AG04450 (cell line): ENCODE measurements at regions not wholly inside any gene's neighbourhood (a gene's known extent, or its start where the extent isn't known, plus 50 kb on each side); places are given as distances from the start of the nearest gene placed in this dataset.
"Not testable (repeated sequence)": the region's sequence is repeated elsewhere in the genome, so short reads cannot be mapped to it uniquely, and the experiment has no call there.

ENCODE experiments used
- CTCF ChIA-PET: fragments of 300-600, 350-600 bp; formaldehyde crosslinking; extraction: SDS; loops from one replicate; lab custom pipeline; 2022; ENCODE audit warnings: antibody characterized with exemption, inconsistent platforms; lab: Charles Lee
- POLR2A ChIA-PET: fragments of 350-600 bp; formaldehyde crosslinking; extraction: SDS; loops from one replicate; lab custom pipeline; 2021; ENCODE audit warnings: antibody characterized with exemption, inconsistent platforms; lab: Yijun Ruan, JAX
- DNase-seq: peaks from one replicate; pipeline ENCODE4 v3.0.0-alpha.2; 2011; ENCODE audit warnings: low read depth, low spot score
- H3K27ac ChIP-seq: one replicate; pipeline ENCODE4 v1.5.1; 2012; ENCODE audit warnings: low read depth, low read length, control low read depth
- H3K27me3 ChIP-seq: one replicate; pipeline ENCODE4 v1.6.0; 2012; ENCODE audit warnings: low read length; ENCODE audit not compliant: control insufficient read depth, insufficient read depth
- H3K4me3 ChIP-seq: 2 replicates; pipeline ENCODE4 v1.5.1; 2011; ENCODE audit warnings: mild to moderate bottlenecking, low read depth, low read length, control low read depth
- H3K9me3 ChIP-seq: 2 replicates; pipeline ENCODE4 v1.5.1; 2012; ENCODE audit warnings: low read length; ENCODE audit not compliant: control insufficient read depth, insufficient read depth
- CTCF ChIP-seq: IDR thresholded peaks from 2 replicates; pipeline ENCODE4 v1.5.1; 2011; ENCODE audit warnings: low read depth, low read length, control low read depth, inconsistent platforms

GRCh38 chr2:230601510-230601909 lies 111.1 kb upstream of the CAB39 start:
- ChIA-PET CTCF (interaction anchor here (1.0 kb wide), 1 partner anchor 534 kb away, joined by 3 read pairs; no protein-coding TSS in a partner anchor), POLR2A (no interaction called here)
- H3K27ac ChIP-seq, result no peak overlapping the region
- H3K27me3 ChIP-seq, result no peaks in the 10 kb centered on the region
- no peak for TF ChIP-seq CTCF
- H3K4me3 ChIP-seq, result no peak overlapping the region
- no peaks in the 10 kb centered on the region; the same call in 1 of the 2 replicates for H3K9me3 ChIP-seq
- no peak for DNase-seq

GRCh38 chr2:230602562-230603230 lies 109.9 kb upstream of the CAB39 start:
- Histone ChIP-seq H3K27me3 (peaks cover 2% of the 10 kb centered on the region), H3K27ac (no peak overlapping the region), H3K9me3 (no peaks in the 10 kb centered on the region; the same call in 1 of the 2 replicates), H3K4me3 (no peak overlapping the region)
- CTCF ChIA-PET, result no interaction called here
- DNase-seq, result no peak
- POLR2A ChIA-PET, result no interaction called here
- no peak for TF ChIP-seq CTCF

- CTCF ChIA-PET, H3K9me3 ChIP-seq, H3K4me3 ChIP-seq, DNase-seq, H3K27ac ChIP-seq, H3K27me3 ChIP-seq, POLR2A ChIA-PET: not testable (repeated sequence)
Measured at GRCh38 chr2:230603317-230603716, 109.3 kb upstream of the CAB39 start.

GRCh38 chr2:230604158-230604557 lies 108.5 kb upstream of the CAB39 start:
- H3K27ac ChIP-seq, CTCF ChIA-PET, POLR2A ChIA-PET, H3K27me3 ChIP-seq, H3K4me3 ChIP-seq, H3K9me3 ChIP-seq, DNase-seq: not testable (repeated sequence)

GRCh38 chr2:230614040-230614439 lies 98.6 kb upstream of the CAB39 start:
- CTCF ChIA-PET, result interaction anchor here (1.1 to 6.2 kb wide), 3 partner anchors 185 to 814 kb away, joined by 3 to 28 read pairs (median 3); no protein-coding TSS in a partner anchor
- H3K27ac ChIP-seq, result no peak overlapping the region
- DNase-seq, result no peak
- no peaks in the 10 kb centered on the region for H3K27me3 ChIP-seq
- POLR2A ChIA-PET, result no interaction called here
- no peaks in the 10 kb centered on the region for H3K9me3 ChIP-seq
- H3K4me3 ChIP-seq, result no peak overlapping the region
- no peak for TF ChIP-seq CTCF

GRCh38 chr2:230614913-230615332 lies 97.7 kb upstream of the CAB39 start:
- DNase-seq, result no peak
- POLR2A ChIA-PET, result interaction anchor here (0.6 to 0.7 kb wide), 2 partner anchors 370 to 604 kb away, joined by 3 to 8 read pairs; no protein-coding TSS in a partner anchor
- H3K9me3 ChIP-seq, result no peaks in the 10 kb centered on the region
- H3K27me3 ChIP-seq, result no peaks in the 10 kb centered on the region
- no peak overlapping the region for H3K4me3 ChIP-seq
- H3K27ac ChIP-seq, result no peak overlapping the region
- CTCF ChIA-PET, result interaction anchor here (0.7 to 6.2 kb wide), 6 partner anchors 132 to 815 kb away, joined by 3 to 28 read pairs (median 4); no protein-coding TSS in a partner anchor
- TF ChIP-seq CTCF, result no peak

GRCh38 chr2:230617256-230617706 lies 95.4 kb upstream of the CAB39 start:
- POLR2A ChIA-PET, result interaction anchor here (1.0 kb wide), 1 partner anchor 177 kb away, joined by 4 read pairs; no protein-coding TSS in a partner anchor
- not testable (repeated sequence) for H3K27me3 ChIP-seq, H3K9me3 ChIP-seq, H3K4me3 ChIP-seq
- peak overlapping the region; percentile 87 for H3K27ac ChIP-seq
- CTCF ChIA-PET, result interaction anchor here (6.2 kb wide), 1 partner anchor 181 kb away, joined by 28 read pairs; no protein-coding TSS in a partner anchor
- DNase-seq, result peak; percentile 52
